SU-DHL-6 (cell line): ENCODE measurements at regions not wholly inside any gene's neighbourhood (a gene's known extent, or its start where the extent isn't known, plus 50 kb on each side); places are given as distances from the start of the nearest gene placed in this dataset.
"Not testable (repeated sequence)": the region's sequence is repeated elsewhere in the genome, so short reads cannot be mapped to it uniquely, and the experiment has no call there.

ENCODE experiments used
- H2AFZ ChIP-seq: fragments of 200-600 bp; sonication (generic); 2 replicates; pipeline ENCODE4 v1.6.1; 2014; ENCODE audit warnings: low read depth, mild to moderate bottlenecking, moderate library complexity, mixed read lengths, antibody characterized with exemption, low read length; ENCODE audit not compliant: severe bottlenecking
- H3F3A ChIP-seq: fragments of 200-600 bp; shearing (Covaris generic); 2 replicates; pipeline ENCODE4 v1.6.0; 2016; ENCODE audit warnings: antibody characterized with exemption, mild to moderate bottlenecking; ENCODE audit not compliant: insufficient read depth
- H3K27ac ChIP-seq: fragments of 200-600 bp; sonication (generic); 2 replicates; pipeline ENCODE4 v1.5.1; 2016; ENCODE audit warnings: low read depth, mild to moderate bottlenecking, low read length, moderate library complexity, mixed read lengths
- H3K27me3 ChIP-seq: fragments of 200-600 bp; sonication (generic), shearing (Covaris generic); 2 replicates; pipeline ENCODE4 v1.6.0; 2014; ENCODE audit warnings: mild to moderate bottlenecking, low read length
- H3K36me3 ChIP-seq: fragments of 200-600 bp; sonication (generic); 2 replicates; pipeline ENCODE4 v1.6.1; 2014; ENCODE audit warnings: mild to moderate bottlenecking, low read length, mixed read lengths
- H3K4me2 ChIP-seq: fragments of 300-600, 200-600 bp; shearing (Covaris generic), sonication (generic); 2 replicates; pipeline ENCODE4 v1.6.0; 2014; ENCODE audit warnings: low read length, low read depth, mild to moderate bottlenecking; ENCODE audit not compliant: poor library complexity, severe bottlenecking
- H3K4me3 ChIP-seq: fragments of 200-600 bp; sonication (generic); 2 replicates; pipeline ENCODE4 v1.5.1; 2014; ENCODE audit warnings: antibody characterized with exemption, low read length, mild to moderate bottlenecking, mixed read lengths; ENCODE audit not compliant: insufficient read depth, poor library complexity, severe bottlenecking
- H3K79me2 ChIP-seq: fragments of 200-600 bp; sonication (generic); 2 replicates; pipeline ENCODE4 v1.6.1; 2014; ENCODE audit warnings: mild to moderate bottlenecking, low read length, moderate library complexity; ENCODE audit not compliant: insufficient read depth
- H3K9ac ChIP-seq: fragments of 200-600 bp; sonication (generic); 2 replicates; pipeline ENCODE4 v1.7.0; 2014; ENCODE audit warnings: mild to moderate bottlenecking, low read length
- H3K9me2 ChIP-seq: fragments of 200-600 bp; sonication (generic); replicated peaks from 2 replicates; pipeline ENCODE4 v1.6.1; 2014; ENCODE audit warnings: low read length; ENCODE audit not compliant: insufficient read depth
- H3K9me3 ChIP-seq: fragments of 200-600 bp; sonication (generic); 2 replicates; pipeline ENCODE4 v1.6.1; 2014; ENCODE audit warnings: low read length, mixed read lengths; ENCODE audit not compliant: insufficient read depth
- H4K20me1 ChIP-seq: fragments of 200-600 bp; sonication (generic); 2 replicates; pipeline ENCODE4 v1.6.1; 2014; ENCODE audit warnings: low read depth, mild to moderate bottlenecking, antibody characterized with exemption, low read length, moderate library complexity, mixed read lengths

DNA sequence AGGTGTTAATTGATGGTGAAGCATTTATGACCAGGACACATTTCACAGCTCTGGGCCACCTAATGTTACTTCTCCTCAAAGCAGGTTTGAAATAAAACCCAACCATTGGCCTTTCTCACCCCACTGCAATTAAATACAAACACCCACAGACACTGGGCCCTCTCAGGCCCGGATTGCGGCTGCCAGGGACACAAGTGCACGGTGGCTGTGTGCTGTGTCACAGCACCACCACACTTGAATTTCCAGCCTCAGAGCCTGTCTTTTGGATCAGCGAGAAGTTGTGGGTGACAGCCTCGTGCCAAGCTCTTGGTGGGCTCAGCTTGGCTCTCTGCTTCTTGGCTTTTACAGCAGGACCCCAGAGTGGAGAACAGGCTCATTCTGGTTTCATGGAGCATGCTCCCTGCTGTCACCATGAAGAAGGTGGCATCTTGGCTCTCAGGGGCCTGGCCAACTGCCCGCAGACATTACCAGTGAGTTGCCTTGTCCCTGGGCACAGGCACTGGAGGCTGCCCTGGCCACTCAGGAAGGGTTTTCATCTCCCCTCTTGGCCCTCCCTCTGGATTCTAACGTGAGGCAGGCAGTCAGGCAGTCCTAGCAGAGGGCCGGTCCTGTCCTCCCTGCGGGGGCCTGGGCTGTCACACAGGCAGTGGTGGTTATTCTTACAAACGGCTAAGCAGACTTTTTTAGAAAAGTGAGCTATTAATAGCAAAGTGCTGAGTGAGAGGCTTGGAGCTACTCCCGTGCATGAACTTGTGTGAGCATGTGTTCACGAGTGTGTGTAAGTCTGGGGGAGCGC, 234.5 kb downstream of the BCL2L11 start:
- H3K79me2 ChIP-seq, H3K4me2 ChIP-seq, H3K27ac ChIP-seq, H2AFZ ChIP-seq, H3K27me3 ChIP-seq, H3F3A ChIP-seq, H3K9ac ChIP-seq, H4K20me1 ChIP-seq, H3K36me3 ChIP-seq, H3K9me2 ChIP-seq, H3K9me3 ChIP-seq, H3K4me3 ChIP-seq: not testable (repeated sequence)

DNA sequence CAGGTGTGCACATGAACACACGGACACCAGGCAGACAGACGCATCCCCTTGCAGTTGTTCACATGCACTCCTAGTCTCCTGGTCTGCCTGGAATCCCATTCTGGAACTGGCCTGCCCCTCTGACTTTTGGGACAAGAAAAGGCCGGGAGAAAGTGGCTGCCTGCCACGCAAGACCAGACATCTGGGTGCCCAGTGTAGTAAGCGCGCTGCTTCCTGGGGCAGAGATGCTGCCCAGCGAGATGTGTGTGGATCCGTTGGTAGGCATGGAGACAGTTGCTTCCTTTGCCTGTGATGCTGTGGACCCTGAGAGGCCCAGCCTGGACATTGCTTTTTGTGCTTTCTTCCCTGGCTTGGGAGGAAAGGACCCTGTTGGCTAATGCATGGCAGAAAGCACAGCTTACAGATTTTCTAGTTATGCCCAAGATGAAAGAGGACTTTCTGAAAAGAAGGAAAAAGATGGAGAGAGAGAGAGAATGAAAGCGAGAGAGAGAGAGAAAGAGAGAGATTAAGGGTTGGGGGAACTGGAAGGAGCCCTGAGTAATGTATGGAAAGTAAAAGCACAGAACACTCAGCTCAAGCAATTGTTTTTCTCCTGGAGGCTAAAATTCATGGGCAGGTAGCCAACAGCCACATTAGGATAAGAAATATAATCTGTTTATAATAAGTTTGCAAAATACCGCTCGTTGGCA, 235.3 kb downstream of the BCL2L11 start:
- not testable (repeated sequence) for H3K79me2 ChIP-seq, H4K20me1 ChIP-seq, H2AFZ ChIP-seq, H3K4me3 ChIP-seq, H3F3A ChIP-seq, H3K27me3 ChIP-seq, H3K36me3 ChIP-seq, H3K4me2 ChIP-seq, H3K9ac ChIP-seq, H3K9me2 ChIP-seq, H3K9me3 ChIP-seq, H3K27ac ChIP-seq

DNA sequence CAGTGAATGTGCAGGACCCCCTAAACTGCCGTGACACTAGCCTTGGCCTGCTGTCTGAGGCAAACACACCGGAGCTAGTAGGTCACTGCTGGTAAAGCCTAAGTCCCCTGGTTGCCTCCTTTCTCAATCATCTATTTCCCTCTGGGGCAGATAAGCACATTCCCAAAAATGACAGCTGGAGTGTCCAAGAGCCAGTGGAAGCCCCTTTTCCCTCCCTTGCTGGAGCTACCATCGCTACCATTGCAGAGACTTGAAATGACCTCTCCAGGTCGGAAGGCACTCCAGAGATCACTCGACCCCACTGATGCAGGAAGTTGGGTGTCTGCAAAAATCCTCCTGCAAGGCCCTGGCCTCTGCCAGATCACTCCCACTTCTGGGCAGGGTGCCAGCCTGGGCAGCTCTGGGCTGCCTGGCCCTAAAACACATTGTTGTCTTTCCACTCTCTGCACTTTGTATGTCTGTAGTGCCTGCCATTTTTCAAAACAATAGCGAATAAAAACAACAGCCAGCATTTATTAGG, 235.9 kb downstream of the BCL2L11 start:
- H3K9me3 ChIP-seq, H3K36me3 ChIP-seq, H3K4me3 ChIP-seq, H4K20me1 ChIP-seq, H3K27ac ChIP-seq, H3K4me2 ChIP-seq, H3F3A ChIP-seq, H3K9me2 ChIP-seq, H3K27me3 ChIP-seq, H2AFZ ChIP-seq, H3K9ac ChIP-seq, H3K79me2 ChIP-seq: not testable (repeated sequence)

DNA sequence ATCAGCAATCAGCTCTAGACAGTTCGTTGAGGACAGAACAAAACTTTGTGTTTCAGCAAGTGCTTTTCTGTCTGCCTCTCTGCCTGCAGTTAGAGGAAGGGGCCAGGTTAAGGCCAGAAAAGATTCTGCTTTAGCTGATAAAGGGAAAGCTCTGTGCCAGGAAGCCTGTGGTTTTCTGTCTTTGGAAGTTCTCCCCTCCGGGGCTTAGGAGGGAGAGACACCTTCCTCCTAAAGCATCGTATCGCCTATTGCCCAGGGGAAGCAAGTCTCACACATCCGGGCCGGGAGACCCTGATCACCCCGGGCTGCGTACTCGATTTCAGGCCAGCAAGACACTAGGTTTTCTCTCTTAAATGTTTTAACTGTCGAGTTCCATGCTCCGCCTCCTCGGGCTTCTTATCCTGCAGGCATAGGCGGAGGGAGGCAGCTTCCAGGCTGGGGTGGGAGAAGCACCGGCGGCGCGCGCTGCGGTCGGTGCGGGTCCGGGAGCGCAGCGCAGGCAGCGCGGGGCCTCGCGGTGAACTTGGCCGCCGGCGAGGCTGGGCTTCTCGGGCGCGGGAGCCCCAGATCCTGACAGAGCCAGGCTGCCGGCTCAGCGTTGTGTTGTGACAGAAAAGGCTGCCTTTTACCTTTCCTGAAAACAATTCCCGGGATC, 245.4 kb downstream of the BCL2L11 start:
- H3K9me2 ChIP-seq, H2AFZ ChIP-seq, H3K27ac ChIP-seq, H4K20me1 ChIP-seq, H3K36me3 ChIP-seq, H3F3A ChIP-seq, H3K79me2 ChIP-seq, H3K4me2 ChIP-seq, H3K9ac ChIP-seq, H3K27me3 ChIP-seq, H3K9me3 ChIP-seq, H3K4me3 ChIP-seq: not testable (repeated sequence)

DNA sequence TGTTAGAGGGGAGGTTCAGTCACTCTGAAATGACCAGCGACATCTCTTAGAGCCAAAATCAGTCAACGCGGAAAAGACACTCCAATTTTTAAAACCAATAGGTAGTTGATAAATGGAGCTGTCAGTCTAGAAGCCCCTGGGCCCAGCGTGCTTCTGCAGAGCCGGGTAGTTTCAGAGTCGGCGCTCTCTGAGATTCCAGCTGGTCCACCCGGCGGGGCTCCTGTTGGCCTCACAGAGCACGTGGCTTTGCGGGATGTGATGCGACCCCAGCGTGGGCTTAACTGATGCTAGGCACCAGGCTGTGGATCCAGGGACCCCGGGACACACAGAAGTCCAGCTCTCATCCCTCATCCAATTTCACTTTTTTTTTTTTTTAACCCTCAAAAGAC, 245.9 kb downstream of the BCL2L11 start:
- H2AFZ ChIP-seq, H3K4me3 ChIP-seq, H3K9ac ChIP-seq, H3K9me3 ChIP-seq, H4K20me1 ChIP-seq, H3K27me3 ChIP-seq, H3K79me2 ChIP-seq, H3F3A ChIP-seq, H3K9me2 ChIP-seq, H3K36me3 ChIP-seq, H3K27ac ChIP-seq, H3K4me2 ChIP-seq: not testable (repeated sequence)

DNA sequence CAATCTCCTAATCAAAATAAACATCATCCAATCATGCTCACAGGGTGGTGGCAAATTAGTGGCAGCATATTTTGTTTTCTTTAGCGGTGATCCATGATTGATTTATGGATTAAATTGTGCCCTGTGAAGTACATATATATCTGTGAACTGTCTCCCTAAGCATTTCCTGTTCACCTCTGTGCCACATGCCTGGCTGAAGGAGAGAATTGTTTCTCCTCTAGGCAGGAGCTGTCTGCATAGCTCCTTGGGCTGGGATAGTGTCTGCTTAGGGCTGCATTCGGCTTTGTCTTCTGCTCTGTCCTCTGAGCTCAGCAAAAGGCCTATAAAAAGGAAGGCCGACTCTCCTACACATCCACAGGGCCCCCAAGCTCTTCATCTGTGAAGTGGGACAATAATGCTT, 246.4 kb downstream of the BCL2L11 start:
- H3F3A ChIP-seq, H4K20me1 ChIP-seq, H3K79me2 ChIP-seq, H3K36me3 ChIP-seq, H3K9ac ChIP-seq, H3K27me3 ChIP-seq, H3K9me2 ChIP-seq, H2AFZ ChIP-seq, H3K4me3 ChIP-seq, H3K27ac ChIP-seq, H3K9me3 ChIP-seq, H3K4me2 ChIP-seq: not testable (repeated sequence)

DNA sequence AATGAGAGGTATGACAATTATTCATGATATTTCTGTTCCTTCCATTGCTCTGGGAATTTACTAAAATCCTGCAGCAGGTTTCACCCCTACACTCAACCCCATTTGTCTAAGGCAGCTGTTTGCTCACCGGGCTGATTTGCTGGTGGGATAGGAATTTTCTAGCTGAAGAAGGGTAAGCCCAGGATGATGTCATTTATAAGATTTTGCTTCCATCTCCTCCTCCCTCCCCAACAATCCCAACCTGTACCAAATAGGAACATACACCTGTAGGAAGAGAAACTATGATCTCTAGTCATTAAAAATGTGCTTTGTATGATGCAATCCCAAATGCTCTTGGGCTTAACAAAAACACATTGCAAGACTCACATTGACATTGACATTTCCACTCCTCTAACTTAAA, 247.2 kb downstream of the BCL2L11 start:
- H3F3A ChIP-seq, H4K20me1 ChIP-seq, H3K4me3 ChIP-seq, H3K36me3 ChIP-seq, H3K9me2 ChIP-seq, H3K27ac ChIP-seq, H3K9ac ChIP-seq, H3K9me3 ChIP-seq, H3K79me2 ChIP-seq, H2AFZ ChIP-seq, H3K27me3 ChIP-seq, H3K4me2 ChIP-seq: not testable (repeated sequence)

DNA sequence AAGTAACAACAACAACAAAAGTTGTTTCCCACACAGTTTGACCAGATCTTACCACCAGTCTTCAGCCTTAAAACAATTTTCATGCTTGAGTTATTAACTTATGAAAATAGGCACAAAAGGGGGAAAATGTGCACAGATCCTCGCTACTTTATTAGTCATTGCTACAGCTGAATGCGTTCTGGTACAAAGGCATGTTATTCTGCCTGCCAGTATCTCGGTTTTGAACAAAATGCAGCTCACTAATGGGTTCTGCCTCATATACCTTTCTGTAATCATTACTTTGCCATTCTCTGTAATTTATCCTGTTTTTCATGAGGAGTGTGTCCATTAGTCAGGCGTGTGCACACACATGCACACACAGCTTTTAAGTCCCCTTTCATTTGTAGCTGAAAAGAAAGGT, 247.6 kb downstream of the BCL2L11 start:
- not testable (repeated sequence) for H3F3A ChIP-seq, H3K27me3 ChIP-seq, H2AFZ ChIP-seq, H3K27ac ChIP-seq, H3K9ac ChIP-seq, H3K9me3 ChIP-seq, H3K79me2 ChIP-seq, H3K4me3 ChIP-seq, H3K36me3 ChIP-seq, H3K4me2 ChIP-seq, H3K9me2 ChIP-seq, H4K20me1 ChIP-seq
